Sigmoid colon (tissue), 4 donors: ENCODE measurements at regions not wholly inside any gene's neighbourhood (a gene's known extent, or its start where the extent isn't known, plus 50 kb on each side); places are given as distances from the start of the nearest gene placed in this dataset.

ENCODE experiments used
- CTCF ChIP-seq, 4 experiments: fragments of 450-650 bp in 3 of 4; fragments of 200-600 bp in 1 of 4; IDR thresholded peaks; one replicate each; pipeline ENCODE4 v1.5.1; 2016 to 2019; ENCODE audit warnings: antibody characterized with exemption in 4 of 4, mild to moderate bottlenecking in 3 of 4, moderate library complexity in 2 of 4
- EP300 ChIP-seq, 4 donors: sonication (generic); formaldehyde crosslinking; IDR thresholded peaks; one replicate each; pipeline ENCODE4 v1.6.1; 2017; ENCODE audit warnings: antibody characterized with exemption in 4 of 4
- POLR2AphosphoS5 ChIP-seq, 4 donors: sonication (generic); formaldehyde crosslinking; IDR thresholded peaks; one replicate each; pipeline ENCODE4 v1.6.1; 2017; ENCODE audit warnings: antibody characterized with exemption in 4 of 4

- TF ChIP-seq CTCF (IDR thresholded peaks at IDR 0.05) (no peak), EP300 (IDR thresholded peaks at IDR 0.05) (no peak), POLR2AphosphoS5 (IDR thresholded peaks at IDR 0.05) (no peak)
Observed at GRCh38 chr3:76532158-76532822, 507.6 kb upstream of the ROBO2 start.
